H1 (cell line): ENCODE measurements at regions not wholly inside any gene's neighbourhood (a gene's known extent, or its start where the extent isn't known, plus 50 kb on each side); places are given as distances from the start of the nearest gene placed in this dataset.

ENCODE experiments used
- CTCF ChIA-PET: fragments of 300-600 bp; sonication (Branson Sonifier 250); formaldehyde crosslinking; loops from one replicate; lab custom pipeline; 2021; ENCODE audit not compliant: partially characterized antibody; lab: Charles Lee
- POLR2A ChIA-PET: fragments of 300-600 bp; sonication (Branson Sonifier 250); formaldehyde crosslinking; loops from one replicate; lab custom pipeline; 2021; ENCODE audit warnings: inconsistent platforms; ENCODE audit not compliant: partially characterized antibody; lab: Charles Lee
- DNase-seq, 2 experiments: peaks; one replicate each; pipeline versions ENCODE4 v3.0.0 to v3.0.0-alpha.2; 2010 to 2022; ENCODE audit warnings: low spot score in 2 of 2, low read depth in 1 of 2, mixed read lengths in 1 of 2
- FAIRE-seq: peaks from 2 replicates; lab custom pipeline; 2011; peaks lifted over from hg19 to GRCh38; lab: Jason Lieb, UNC
- H2AFZ ChIP-seq: 2 replicates; pipeline ENCODE4 v1.8.1; 2012; ENCODE audit warnings: low read length, inconsistent platforms
- H2AK5ac ChIP-seq: 2 replicates; pipeline ENCODE4 v1.6.1; 2013; ENCODE audit warnings: low read depth, low read length
- H2BK120ac ChIP-seq: replicated peaks from 2 replicates; pipeline ENCODE3; 2013; ENCODE audit warnings: low read depth, low read length, inconsistent platforms
- H2BK12ac ChIP-seq: 2 replicates; pipeline ENCODE4 v1.6.1; 2013; ENCODE audit warnings: low read depth, low read length
- H2BK15ac ChIP-seq: 2 replicates; pipeline ENCODE4 v1.6.1; 2013; ENCODE audit warnings: low read length
- H2BK20ac ChIP-seq: 2 replicates; pipeline ENCODE4 v1.6.1; 2013; ENCODE audit warnings: low read length
- H2BK5ac ChIP-seq: 2 replicates; pipeline ENCODE4 v1.6.1; 2013; ENCODE audit warnings: low read depth, low read length
- H3K14ac ChIP-seq: 2 replicates; pipeline ENCODE4 v1.6.1; 2013; ENCODE audit warnings: inconsistent platforms; ENCODE audit not compliant: insufficient read length
- H3K18ac ChIP-seq: 2 replicates; pipeline ENCODE4 v1.6.1; 2013; ENCODE audit warnings: low read length; ENCODE audit errors: extremely low read depth
- H3K23ac ChIP-seq: 2 replicates; pipeline ENCODE4 v1.6.1; 2013; ENCODE audit warnings: inconsistent platforms; ENCODE audit not compliant: insufficient read length
- H3K23me2 ChIP-seq: 2 replicates; pipeline ENCODE4 v1.6.1; 2013; ENCODE audit warnings: low read depth, low read length
- H3K27ac ChIP-seq: 2 replicates; pipeline ENCODE4 v1.6.1; 2011; ENCODE audit warnings: low read depth, low read length, inconsistent platforms
- H3K27me3 ChIP-seq, 4 experiments: replicated peaks in 1 of 4; 1 replicate in 1 of 4; 2 replicates in 3 of 4; pipeline versions ENCODE4 v1.6.1 to v1.8.1; 2011 to 2013; ENCODE audit warnings: low read length in 3 of 4, mild to moderate bottlenecking in 3 of 4, inconsistent platforms in 2 of 4, mixed read lengths in 2 of 4, moderate library complexity in 1 of 4; ENCODE audit not compliant: control insufficient read depth in 3 of 4, insufficient read depth in 3 of 4; ENCODE audit errors: extremely low read depth in 1 of 4
- H3K36me3 ChIP-seq, 4 experiments: 2 replicates each; pipeline versions ENCODE4 v1.6.1 to v1.8.1; 2011 to 2013; ENCODE audit warnings: mild to moderate bottlenecking in 4 of 4, low read length in 3 of 4, moderate library complexity in 2 of 4, control low read depth in 1 of 4, inconsistent platforms in 1 of 4; ENCODE audit not compliant: insufficient read depth in 4 of 4, control insufficient read depth in 2 of 4
- H3K4ac ChIP-seq: replicated peaks from 2 replicates; pipeline ENCODE3; 2013; ENCODE audit warnings: low read length, low read depth, mixed read lengths, inconsistent platforms; ENCODE audit not compliant: insufficient read length
- H3K4me1 ChIP-seq, 4 experiments: replicated peaks in 1 of 4; 1 replicate in 1 of 4; 2 replicates in 3 of 4; pipeline versions ENCODE4 v1.6.1 to v1.8.1; 2011 to 2013; ENCODE audit warnings: low read length in 3 of 4, inconsistent platforms in 2 of 4, mixed read lengths in 1 of 4; ENCODE audit not compliant: insufficient read depth in 4 of 4, control insufficient read depth in 3 of 4
- H3K4me2 ChIP-seq, 2 experiments: 2 replicates each; pipeline versions ENCODE4 v1.6.1 to v1.8.1; 2011 to 2013; ENCODE audit warnings: low read depth in 2 of 2, low read length in 2 of 2, control low read depth in 1 of 2, inconsistent platforms in 1 of 2, mild to moderate bottlenecking in 1 of 2; ENCODE audit not compliant: insufficient read depth in 1 of 2
- H3K4me3 ChIP-seq, 4 experiments: fragments of 200-600, 300-600 bp in 1 of 4; sonication (generic), shearing (Covaris generic), sonication (Bioruptor Twin) in 1 of 4; 2 replicates each; pipeline versions ENCODE4 v1.5.1 to v1.8.1; 2011 to 2016; ENCODE audit warnings: low read length in 4 of 4, low read depth in 3 of 4, control low read depth in 2 of 4, inconsistent platforms in 2 of 4, mild to moderate bottlenecking in 2 of 4, mixed read lengths in 1 of 4, moderate library complexity in 1 of 4; ENCODE audit not compliant: insufficient read depth in 2 of 4; ENCODE audit errors: extremely low read depth in 1 of 4
- H3K56ac ChIP-seq: replicated peaks from 2 replicates; pipeline ENCODE3; 2013; ENCODE audit warnings: low read depth, mild to moderate bottlenecking, mixed read lengths, low read length, inconsistent platforms; ENCODE audit not compliant: insufficient read length
- H3K79me1 ChIP-seq: 2 replicates; pipeline ENCODE4 v1.6.1; 2013; ENCODE audit warnings: low read depth, low read length, control low read depth
- H3K79me2 ChIP-seq, 2 experiments: 2 replicates each; pipeline versions ENCODE4 v1.6.1 to v1.8.1; 2012 to 2013; ENCODE audit warnings: low read length in 2 of 2, mild to moderate bottlenecking in 2 of 2, inconsistent platforms in 1 of 2; ENCODE audit not compliant: insufficient read depth in 2 of 2, control insufficient read depth in 1 of 2
- H3K9ac ChIP-seq, 4 experiments: replicated peaks in 1 of 4; 1 replicate in 1 of 4; 2 replicates in 3 of 4; pipeline versions ENCODE4 v1.6.1 to v1.8.1; 2011 to 2013; ENCODE audit warnings: low read depth in 3 of 4, low read length in 3 of 4, control low read depth in 2 of 4, mild to moderate bottlenecking in 2 of 4, moderate library complexity in 2 of 4, inconsistent platforms in 1 of 4; ENCODE audit errors: extremely low read depth in 1 of 4
- H3K9me3 ChIP-seq, 2 experiments: 2 replicates each; pipeline versions ENCODE4 v1.6.1 to v1.8.1; 2012 to 2013; ENCODE audit warnings: mild to moderate bottlenecking in 2 of 2, moderate library complexity in 2 of 2, control low read depth in 1 of 2, inconsistent platforms in 1 of 2, low read depth in 1 of 2, low read length in 1 of 2, mixed read lengths in 1 of 2; ENCODE audit not compliant: insufficient read depth in 2 of 2
- H4K20me1 ChIP-seq, 2 experiments: replicated peaks in 1 of 2; 2 replicates each; pipeline versions ENCODE3 to v1.8.1; 2011 to 2013; ENCODE audit warnings: inconsistent platforms in 2 of 2, low read length in 2 of 2, mild to moderate bottlenecking in 1 of 2; ENCODE audit not compliant: insufficient read depth in 2 of 2, control insufficient read depth in 1 of 2
- H4K5ac ChIP-seq: 2 replicates; pipeline ENCODE4 v1.6.1; 2013; ENCODE audit warnings: low read length, low read depth, mixed read lengths, inconsistent platforms; ENCODE audit not compliant: insufficient read length
- H4K8ac ChIP-seq: 2 replicates; pipeline ENCODE4 v1.8.0; 2013; ENCODE audit warnings: mild to moderate bottlenecking, moderate library complexity, low read length, inconsistent platforms; ENCODE audit not compliant: insufficient read depth; ENCODE audit errors: extremely low read depth
- H4K91ac ChIP-seq: replicated peaks from 2 replicates; pipeline ENCODE3; 2013; ENCODE audit warnings: low read length, mixed read lengths, inconsistent platforms; ENCODE audit not compliant: insufficient read length
- ASH2L ChIP-seq: fragments of 200-600, 300-600 bp; sonication (generic); IDR thresholded peaks from one replicate; pipeline ENCODE4 v1.7.1; 2017; ENCODE audit warnings: low read length
- ATF3 ChIP-seq: IDR thresholded peaks from 2 replicates; pipeline ENCODE4 v1.6.1; 2011; ENCODE audit warnings: low read depth, mild to moderate bottlenecking, low read length; ENCODE audit not compliant: insufficient read depth
- CEBPB ChIP-seq: IDR thresholded peaks from 2 replicates; pipeline ENCODE4 v1.6.1; 2012; ENCODE audit warnings: low read depth, low read length
- CTCF ChIP-seq, 3 experiments: IDR thresholded peaks; 1 replicate in 2 of 3; 2 replicates in 1 of 3; pipeline versions ENCODE4 v1.5.1 to v1.6.1; 2011; ENCODE audit warnings: low read length in 3 of 3, mild to moderate bottlenecking in 3 of 3, inconsistent platforms in 2 of 3, low read depth in 1 of 3, moderate library complexity in 1 of 3; ENCODE audit not compliant: insufficient read depth in 1 of 3; ENCODE audit errors: control extremely low read depth in 1 of 3
- EP300 ChIP-seq, 2 experiments: IDR thresholded peaks; 1 replicate in 1 of 2; 2 replicates in 1 of 2; pipeline ENCODE4 v1.6.1; 2011 to 2012; ENCODE audit warnings: low read depth in 2 of 2, low read length in 2 of 2, mild to moderate bottlenecking in 2 of 2, borderline replicate concordance in 1 of 2, inconsistent platforms in 1 of 2, moderate library complexity in 1 of 2
- POLR2A ChIP-seq, 2 experiments: IDR thresholded peaks; 1 replicate in 1 of 2; 2 replicates in 1 of 2; pipeline ENCODE4 v1.6.1; 2011; ENCODE audit warnings: low read depth in 2 of 2, low read length in 2 of 2, mild to moderate bottlenecking in 2 of 2; ENCODE audit errors: control extremely low read depth in 1 of 2
- SAP30 ChIP-seq: fragments of 300-600 bp; sonication (generic); IDR thresholded peaks from 2 replicates; pipeline ENCODE4 v1.7.1; 2012; ENCODE audit warnings: low read length, moderate library complexity, mild to moderate bottlenecking, inconsistent platforms; ENCODE audit not compliant: insufficient read depth, insufficient replicate concordance
- SIRT6 ChIP-seq: IDR thresholded peaks from one replicate; pipeline ENCODE4 v1.7.1; 2012; ENCODE audit warnings: low read length, inconsistent platforms
- SIX5 ChIP-seq: IDR thresholded peaks from 2 replicates; pipeline ENCODE4 v1.6.1; 2011; ENCODE audit warnings: mild to moderate bottlenecking, low read depth, low read length
- TBP ChIP-seq: IDR thresholded peaks from 2 replicates; pipeline ENCODE4 v1.6.1; 2011; ENCODE audit warnings: low read depth, low read length, improper control_type of control experiment
- TEAD4 ChIP-seq: IDR thresholded peaks from 2 replicates; pipeline ENCODE4 v1.6.1; 2012; ENCODE audit warnings: low read depth, low read length, inconsistent platforms, mixed read lengths
- WGBS, 2 experiments: shearing (Covaris generic) in 1 of 2; methylation state at CpG; one replicate each; pipeline versions ENCODE4 v1.1.6 to v1.1.7; 2013 to 2015; ENCODE audit warnings: low lambda C conversion rate in 2 of 2, mixed read lengths in 2 of 2, inconsistent platforms in 1 of 2, low coverage in 1 of 2, missing lambda C conversion rate in 1 of 2; ENCODE audit not compliant: insufficient replicate concordance in 2 of 2, insufficient coverage in 1 of 2, insufficient read length in 1 of 2; ENCODE audit errors: extremely low coverage in 1 of 2, missing lambda C conversion rate in 1 of 2; 5-methylcytosine and 5-hydroxymethylcytosine counted together
- TF ChIP-seq, protein P1 (sequence below): IDR thresholded peaks from 2 replicates; pipeline ENCODE4 v1.6.1; 2012; ENCODE audit warnings: inconsistent platforms

DNA sequence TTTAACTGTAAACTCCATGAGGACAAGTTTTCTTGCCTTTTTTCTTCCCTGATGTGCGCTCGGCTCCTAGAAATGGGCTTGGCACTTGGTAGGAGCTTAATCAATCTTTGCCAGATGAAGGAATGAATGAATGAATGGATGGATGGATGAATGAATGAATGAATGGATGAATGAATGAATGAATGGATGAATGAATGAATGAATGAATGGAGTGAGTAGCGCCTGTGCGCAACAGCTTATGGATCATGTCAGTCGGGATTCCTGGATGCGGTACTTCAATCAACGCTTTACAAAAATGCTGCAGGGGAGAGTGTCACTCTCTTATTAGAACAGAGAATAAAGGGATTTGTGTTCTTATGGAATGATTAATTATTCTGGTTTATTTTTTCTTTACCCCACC lies 267.3 kb downstream of the TFAP2C start:
- H2BK12ac ChIP-seq, result no peak overlapping the region
- no peak overlapping the region for H2BK5ac ChIP-seq
- no peak overlapping the region for H3K23ac ChIP-seq
- H4K5ac ChIP-seq, result no peak overlapping the region
- no peak overlapping the region for H3K4me2 ChIP-seq
- no peaks in the 10 kb centered on the region for H3K27me3 ChIP-seq
- no peak overlapping the region for H3K9ac ChIP-seq
- H3K14ac ChIP-seq, result no peak overlapping the region
- ChIA-PET POLR2A (no interaction called here), CTCF (interaction anchor here (0.8 to 1.4 kb wide), 6 partner anchors 13 to 346 kb away, joined by 3 to 5 read pairs (median 3); no protein-coding TSS in a partner anchor)
- H3K79me2 ChIP-seq, result no peaks in the 10 kb centered on the region
- no peak overlapping the region for H3K4me3 ChIP-seq
- no peaks in the 10 kb centered on the region; the same call in 1 of the 2 replicates for H3K23me2 ChIP-seq
- no peak overlapping the region for H3K4ac ChIP-seq
- H2AFZ ChIP-seq, result no peak overlapping the region
- H2BK120ac ChIP-seq, result no peak overlapping the region
- FAIRE-seq (no peak), DNase-seq (no peak)
- no peak overlapping the region for H2BK20ac ChIP-seq
- H2BK15ac ChIP-seq, result no peak overlapping the region
- peaks cover 0 to 6% (median 5%) of the 10 kb centered on the region in 4 experiments; a peak in 6 of 7 replicates for H3K4me1 ChIP-seq
- no peak overlapping the region for H3K56ac ChIP-seq
- no peak overlapping the region for H3K18ac ChIP-seq
- H3K36me3 ChIP-seq, result no peaks in the 10 kb centered on the region
- no peaks in the 10 kb centered on the region for H3K9me3 ChIP-seq
- no peak overlapping the region for H4K91ac ChIP-seq
- 94% methylated on average over 7 of the region's 7 CpGs; no CpG with 5 or more reads in 1 of the 2 experiments for WGBS, 2 experiments
- no peak overlapping the region for H4K8ac ChIP-seq
- H3K27ac ChIP-seq, result no peak overlapping the region
- no peaks in the 10 kb centered on the region for H4K20me1 ChIP-seq
- H2AK5ac ChIP-seq, result no peak overlapping the region
- no peaks in the 10 kb centered on the region for H3K79me1 ChIP-seq
- no peak for TF ChIP-seq SIRT6
- no peak for TF ChIP-seq ASH2L
- no peak for TF ChIP-seq CEBPB
- TF ChIP-seq, protein P1, sequence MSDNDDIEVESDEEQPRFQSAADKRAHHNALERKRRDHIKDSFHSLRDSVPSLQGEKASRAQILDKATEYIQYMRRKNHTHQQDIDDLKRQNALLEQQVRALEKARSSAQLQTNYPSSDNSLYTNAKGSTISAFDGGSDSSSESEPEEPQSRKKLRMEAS, result no peak
- TF ChIP-seq TBP, result no peak
- no peak for TF ChIP-seq SIX5
- no peak for TF ChIP-seq SAP30
- no peak for TF ChIP-seq TEAD4
- no peak for TF ChIP-seq EP300 (IDR thresholded peaks at IDR 0.05; ENCODE audit: borderline replicate concordance in 1 of 2, low read depth in 2 of 2, low read length in 2 of 2)
- TF ChIP-seq CTCF (IDR thresholded peaks at IDR 0.05; ENCODE audit: control extremely low read depth in 1 of 3, insufficient read depth in 1 of 3, low read depth in 1 of 3, low read length in 3 of 3), result no peak
- no peak for TF ChIP-seq ATF3
- TF ChIP-seq POLR2A (IDR thresholded peaks at IDR 0.05; ENCODE audit: control extremely low read depth in 1 of 2, low read depth in 2 of 2, low read length in 2 of 2), result no peak
